ENCODE measurements at regions not wholly inside any gene's neighbourhood (a gene's known extent, or its start where the extent isn't known, plus 50 kb on each side); places are given as distances from the start of the nearest gene placed in this dataset.

GRCh38 chr12:34391771-34392581 is 369.7 kb downstream of the ALG10 start:
- Histone ChIP-seq H2AFZ (no peak overlapping the region), H3K4me2 (ENCODE audit: low read length) (no peak overlapping the region), H3K27ac (no peak overlapping the region), H3K4me3 (ENCODE audit: low read depth, low read length) (no peak overlapping the region), H3K79me2 (no peaks in the 10 kb centered on the region), H3K36me3 (ENCODE audit: control insufficient read depth, insufficient read depth, low read length) (no peaks in the 10 kb centered on the region), H3K4me1 (no peaks in the 10 kb centered on the region), H3K9me3 (ENCODE audit: control insufficient read depth, low read length) (no peaks in the 10 kb centered on the region), H3K27me3 (ENCODE audit: control insufficient read depth, insufficient read depth, low read length) (no peaks in the 10 kb centered on the region), H3K9ac (no peak overlapping the region)
- no peak for TF ChIP-seq CTCF (IDR thresholded peaks at IDR 0.05)

- H3K4me3 ChIP-seq (ENCODE audit: low read depth, low read length): no peak overlapping the region
- H3K79me2 ChIP-seq: no peaks in the 10 kb centered on the region
- no peaks in the 10 kb centered on the region for H3K4me1 ChIP-seq
- H3K27ac ChIP-seq: no peak overlapping the region
- no peak for TF ChIP-seq CTCF (IDR thresholded peaks at IDR 0.05)
- H3K27me3 ChIP-seq (ENCODE audit: control insufficient read depth, insufficient read depth, low read length): no peaks in the 10 kb centered on the region
- no peak overlapping the region for H3K4me2 ChIP-seq (ENCODE audit: low read length)
- no peak overlapping the region for H3K9ac ChIP-seq
- no peaks in the 10 kb centered on the region for H3K36me3 ChIP-seq (ENCODE audit: control insufficient read depth, insufficient read depth, low read length)
- H2AFZ ChIP-seq: no peak overlapping the region
- H3K9me3 ChIP-seq (ENCODE audit: control insufficient read depth, low read length): no peaks in the 10 kb centered on the region
Measured at GRCh38 chr12:34392741-34393085, 370.4 kb downstream of the ALG10 start.

GRCh38 chr12:34393086-34393820 is 371.0 kb downstream of the ALG10 start:
- no peaks in the 10 kb centered on the region for H3K9me3 ChIP-seq (ENCODE audit: control insufficient read depth, low read length)
- H3K4me3 ChIP-seq (ENCODE audit: low read depth, low read length): no peak overlapping the region

GRCh38 chr12:34393821-34394150 is 371.5 kb downstream of the ALG10 start:
- Histone ChIP-seq H3K27ac (no peak overlapping the region), H3K27me3 (ENCODE audit: control insufficient read depth, insufficient read depth, low read length) (no peaks in the 10 kb centered on the region), H3K4me3 (ENCODE audit: low read depth, low read length) (no peak overlapping the region), H2AFZ (no peak overlapping the region), H3K9me3 (ENCODE audit: control insufficient read depth, low read length) (no peaks in the 10 kb centered on the region), H3K9ac (no peak overlapping the region), H3K36me3 (ENCODE audit: control insufficient read depth, insufficient read depth, low read length) (no peaks in the 10 kb centered on the region), H3K4me1 (no peaks in the 10 kb centered on the region), H3K4me2 (ENCODE audit: low read length) (no peak overlapping the region), H3K79me2 (no peaks in the 10 kb centered on the region)
- TF ChIP-seq CTCF (IDR thresholded peaks at IDR 0.05): no peak

More at GRCh38 chr12:34393086-34393820, 371.0 kb downstream of the ALG10 start:
- no peaks in the 10 kb centered on the region for H3K27me3 ChIP-seq (ENCODE audit: control insufficient read depth, insufficient read depth, low read length)
- H3K79me2 ChIP-seq: no peaks in the 10 kb centered on the region
- no peak overlapping the region for H3K9ac ChIP-seq
- H2AFZ ChIP-seq: no peak overlapping the region
- H3K4me2 ChIP-seq (ENCODE audit: low read length): no peak overlapping the region
- H3K27ac ChIP-seq: no peak overlapping the region
- TF ChIP-seq CTCF (IDR thresholded peaks at IDR 0.05): no peak
- H3K36me3 ChIP-seq (ENCODE audit: control insufficient read depth, insufficient read depth, low read length): no peaks in the 10 kb centered on the region
- no peaks in the 10 kb centered on the region for H3K4me1 ChIP-seq

Measured in parathyroid adenoma (tissue), 2 donors.